Left lung (tissue), 4 donors: ENCODE measurements at regions not wholly inside any gene's neighbourhood (a gene's known extent, or its start where the extent isn't known, plus 50 kb on each side); places are given as distances from the start of the nearest gene placed in this dataset.

Experiments
- ATAC-seq: fragments of 200-7000 bp; cut with Tn5 transposase; one replicate; pipeline ENCODE4 v1.9.1; 2020; ENCODE audit warnings: moderate library complexity
- DNase-seq, 4 donors: peaks; one replicate each; pipeline ENCODE4 v3.0.0-alpha.2; 2013 to 2020
- H3K27ac ChIP-seq, 2 donors: fragments of 200-600 bp; sonication (generic) in 1 of 2; one replicate each; pipeline versions ENCODE4 v1.5.0 to v1.8.0; 2020 to 2021
- H3K27me3 ChIP-seq, 2 donors: fragments of 200-600 bp; sonication (generic) in 1 of 2; one replicate each; pipeline versions ENCODE4 v1.5.0 to v1.8.0; 2020 to 2021
- H3K36me3 ChIP-seq, 2 donors: fragments of 200-600 bp; sonication (generic) in 1 of 2; one replicate each; pipeline versions ENCODE4 v1.5.0 to v1.8.0; 2020 to 2021
- H3K4me1 ChIP-seq, 2 donors: fragments of 200-600 bp; one replicate each; pipeline ENCODE4 v1.8.0; 2021
- H3K4me3 ChIP-seq, 2 donors: fragments of 200-600 bp; sonication (generic) in 1 of 2; one replicate each; pipeline versions ENCODE4 v1.5.0 to v1.8.0; 2020 to 2021; ENCODE audit warnings: mild to moderate bottlenecking in 1 of 2
- H3K9me3 ChIP-seq, 2 donors: fragments of 200-600 bp; sonication (generic) in 1 of 2; one replicate each; pipeline versions ENCODE4 v1.5.0 to v1.8.0; 2020 to 2021
- intact Hi-C, 2 donors: fragments of 100-400 bp; cut with DNase I; formaldehyde crosslinking; loops; one replicate each; pipeline versions ENCODE4 v1.11.2 to v1.14.2; 2022
- TF ChIP-seq, protein P1 (sequence below), 2 donors: fragments of 200-600 bp; sonication (generic) in 1 of 2; IDR thresholded peaks; one replicate each; pipeline versions ENCODE4 v1.5.0 to v1.8.0; 2021; ENCODE audit warnings: antibody characterized with exemption in 2 of 2
- donor health status: DM: no; HTN: yes; CAD: no.
- donor health status: DM: no; HTN: no; CAD: no.

DNA sequence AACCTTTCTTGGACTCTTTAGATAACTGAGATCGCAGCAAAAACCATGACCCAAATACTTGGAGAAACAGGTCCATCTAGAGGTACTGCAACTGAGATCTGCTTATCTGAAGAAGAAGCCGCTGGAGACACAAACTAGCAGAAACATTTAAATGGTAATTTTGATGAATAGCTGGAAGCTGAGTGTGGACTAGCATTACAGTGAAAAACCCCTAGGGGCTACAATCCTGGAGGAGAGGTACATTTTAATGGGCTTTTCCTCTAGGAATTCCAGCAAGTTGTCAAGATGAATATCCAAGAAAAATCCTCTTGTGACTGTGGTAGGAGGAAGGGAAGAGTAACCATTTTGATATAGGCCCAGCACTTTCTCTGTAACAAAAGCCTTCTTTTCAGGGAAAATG lies 592.5 kb upstream of the GRIA3 start:
- DNase-seq: no peak

DNA sequence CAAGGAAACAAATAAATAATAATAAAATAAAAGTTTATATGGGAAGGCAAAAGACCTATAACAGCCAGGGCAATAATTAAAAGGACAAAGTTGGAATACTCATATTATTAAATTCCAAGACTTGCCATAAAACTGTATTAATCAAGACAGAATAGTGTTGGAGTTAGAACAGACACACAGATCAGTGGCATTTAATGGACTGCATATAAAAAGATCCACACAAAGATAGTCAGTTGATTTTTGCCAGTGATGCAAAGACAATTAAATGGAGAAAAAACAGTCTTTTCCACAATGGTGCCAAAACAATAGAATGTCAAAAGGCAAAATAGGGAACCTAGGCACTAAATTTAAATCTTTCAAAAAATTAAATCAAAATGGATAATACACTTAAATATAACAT lies 587.1 kb upstream of the GRIA3 start:
- Histone ChIP-seq H3K27me3 (no peaks in the 10 kb centered on the region), H3K9me3 (no peaks in the 10 kb centered on the region), H3K4me3 (no peak overlapping the region), H3K4me1 (no peaks in the 10 kb centered on the region), H3K27ac (no peak overlapping the region), H3K36me3 (no peaks in the 10 kb centered on the region)
- DNase-seq (no peak), ATAC-seq (no peak)
- intact Hi-C loops: no loop called here
- TF ChIP-seq, protein P1, sequence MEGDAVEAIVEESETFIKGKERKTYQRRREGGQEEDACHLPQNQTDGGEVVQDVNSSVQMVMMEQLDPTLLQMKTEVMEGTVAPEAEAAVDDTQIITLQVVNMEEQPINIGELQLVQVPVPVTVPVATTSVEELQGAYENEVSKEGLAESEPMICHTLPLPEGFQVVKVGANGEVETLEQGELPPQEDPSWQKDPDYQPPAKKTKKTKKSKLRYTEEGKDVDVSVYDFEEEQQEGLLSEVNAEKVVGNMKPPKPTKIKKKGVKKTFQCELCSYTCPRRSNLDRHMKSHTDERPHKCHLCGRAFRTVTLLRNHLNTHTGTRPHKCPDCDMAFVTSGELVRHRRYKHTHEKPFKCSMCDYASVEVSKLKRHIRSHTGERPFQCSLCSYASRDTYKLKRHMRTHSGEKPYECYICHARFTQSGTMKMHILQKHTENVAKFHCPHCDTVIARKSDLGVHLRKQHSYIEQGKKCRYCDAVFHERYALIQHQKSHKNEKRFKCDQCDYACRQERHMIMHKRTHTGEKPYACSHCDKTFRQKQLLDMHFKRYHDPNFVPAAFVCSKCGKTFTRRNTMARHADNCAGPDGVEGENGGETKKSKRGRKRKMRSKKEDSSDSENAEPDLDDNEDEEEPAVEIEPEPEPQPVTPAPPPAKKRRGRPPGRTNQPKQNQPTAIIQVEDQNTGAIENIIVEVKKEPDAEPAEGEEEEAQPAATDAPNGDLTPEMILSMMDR (IDR thresholded peaks at IDR 0.05): no peak

More for the DNA sequence above, 592.5 kb upstream of the GRIA3 start:
- intact Hi-C loops: no loop called here
- ATAC-seq: no peak
- no peak overlapping the region for H3K27ac ChIP-seq
- H3K36me3 ChIP-seq: no peaks in the 10 kb centered on the region
- H3K4me1 ChIP-seq: no peaks in the 10 kb centered on the region
- TF ChIP-seq, protein P1 (IDR thresholded peaks at IDR 0.05): no peak
- H3K27me3 ChIP-seq: no peaks in the 10 kb centered on the region
- no peak overlapping the region for H3K4me3 ChIP-seq
- no peaks in the 10 kb centered on the region for H3K9me3 ChIP-seq

DNA sequence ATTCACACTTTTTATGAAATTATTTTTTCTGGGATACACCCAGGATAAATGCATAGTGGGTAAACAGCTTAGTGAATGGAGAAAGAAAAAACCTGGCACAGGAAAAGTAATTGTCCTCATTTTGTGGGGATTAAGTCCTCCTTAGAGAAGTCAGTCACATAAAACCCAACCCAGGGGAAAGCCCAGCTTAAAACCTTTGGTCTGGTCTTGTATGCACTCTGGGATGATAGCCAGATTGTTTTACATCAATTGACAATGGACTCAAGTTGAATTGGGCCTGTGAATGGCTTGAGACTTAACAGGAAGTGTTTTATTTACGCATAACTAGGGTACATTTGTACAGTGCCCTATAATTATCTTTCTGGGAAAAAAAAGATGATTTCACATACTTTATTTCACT lies 561.3 kb upstream of the GRIA3 start:
- Histone ChIP-seq H3K27ac (no peak overlapping the region), H3K36me3 (no peaks in the 10 kb centered on the region), H3K9me3 (no peaks in the 10 kb centered on the region), H3K4me3 (no peak overlapping the region), H3K4me1 (no peaks in the 10 kb centered on the region), H3K27me3 (no peaks in the 10 kb centered on the region)
- no peak for DNase-seq
- TF ChIP-seq, protein P1 (IDR thresholded peaks at IDR 0.05): no peak
- no peak for ATAC-seq
- intact Hi-C loops: no loop called here

DNA sequence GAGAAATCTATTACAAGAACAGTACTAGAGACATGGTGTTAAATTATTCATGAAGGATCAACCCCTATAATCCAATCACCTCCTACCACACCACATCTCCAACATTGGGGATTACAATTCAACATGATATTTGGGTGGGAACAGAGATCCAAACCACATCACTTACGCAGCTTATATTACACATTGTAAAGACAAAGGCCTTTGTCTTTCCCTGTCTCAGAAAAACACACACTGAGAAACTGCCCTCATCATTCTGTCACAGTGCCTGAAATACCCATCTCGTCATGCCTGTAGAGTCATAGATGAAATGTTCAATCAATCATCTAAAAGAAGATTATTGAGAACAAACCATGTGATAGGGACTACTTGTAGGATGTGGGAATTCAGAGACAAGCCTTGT lies 558.8 kb upstream of the GRIA3 start:
- Histone ChIP-seq H3K27me3 (no peaks in the 10 kb centered on the region), H3K27ac (no peak overlapping the region), H3K4me1 (no peaks in the 10 kb centered on the region), H3K4me3 (no peak overlapping the region), H3K36me3 (no peaks in the 10 kb centered on the region), H3K9me3 (no peaks in the 10 kb centered on the region)
- intact Hi-C loops: no loop called here
- no peak for DNase-seq
- TF ChIP-seq, protein P1 (IDR thresholded peaks at IDR 0.05): no peak
- ATAC-seq: no peak

DNA sequence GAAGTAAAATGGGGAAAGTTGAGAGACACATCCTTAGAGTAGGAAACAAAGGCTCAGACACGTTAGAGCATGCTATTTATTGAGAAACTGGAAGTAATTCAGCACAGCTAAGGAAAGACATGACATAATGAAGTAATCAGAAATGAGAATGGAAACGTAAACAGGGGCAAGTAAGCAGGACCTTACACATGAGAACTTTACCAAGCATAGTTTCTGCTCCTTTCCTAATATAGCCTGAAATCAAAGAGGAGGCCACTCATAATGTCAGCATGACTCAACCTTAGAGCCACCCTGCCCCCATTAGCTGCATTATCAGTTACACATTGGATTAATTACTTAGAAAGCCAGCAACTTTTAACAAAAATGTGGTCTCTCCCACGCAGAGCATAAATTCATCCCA lies 558.3 kb upstream of the GRIA3 start:
- ATAC-seq (no peak), DNase-seq (no peak)
- Histone ChIP-seq H3K27ac (no peak overlapping the region), H3K4me3 (no peak overlapping the region), H3K4me1 (no peaks in the 10 kb centered on the region), H3K9me3 (no peaks in the 10 kb centered on the region), H3K27me3 (no peaks in the 10 kb centered on the region), H3K36me3 (no peaks in the 10 kb centered on the region)
- TF ChIP-seq, protein P1 (IDR thresholded peaks at IDR 0.05): no peak
- intact Hi-C loops: no loop called here
